IMR-90 (cell line): ENCODE measurements at regions not wholly inside any gene's neighbourhood (a gene's known extent, or its start where the extent isn't known, plus 50 kb on each side); places are given as distances from the start of the nearest gene placed in this dataset.

Source experiments
- ATAC-seq: fragments of 200-7000 bp; cut with Tn5 transposase; 2 replicates; pipeline ENCODE4 v1.9.1; 2020; ENCODE audit warnings: low read depth, mild to moderate bottlenecking, moderate library complexity
- BruUV-seq: library from RNA; stranded (reverse); fragments of 400-500 nt; replicated peaks from 2 replicates; lab custom pipeline; 2021; lab: Mats Ljungman, UMichigan
- CTCF ChIA-PET: fragments of 300-600 bp; formaldehyde crosslinking; extraction: SDS; loops from one replicate; lab custom pipeline; 2021; ENCODE audit warnings: antibody characterized with exemption; lab: Yijun Ruan, JAX
- POLR2A ChIA-PET: fragments of 300-600 bp; sonication (Branson Sonifier 250); formaldehyde crosslinking; loops from one replicate; lab custom pipeline; 2022; ENCODE audit warnings: antibody characterized with exemption; ENCODE audit not compliant: unreplicated experiment; lab: Charles Lee
- DNase-seq: peaks from one replicate; pipeline ENCODE4 v3.0.0; 2013
- H2AFZ ChIP-seq: replicated peaks from 2 replicates; pipeline ENCODE3; 2013; ENCODE audit warnings: low read length, mild to moderate bottlenecking; ENCODE audit not compliant: poor library complexity
- H2AK5ac ChIP-seq: 2 replicates; pipeline ENCODE4 v1.6.1; 2013; ENCODE audit warnings: low read depth, low read length, inconsistent platforms
- H2AK9ac ChIP-seq: replicated peaks from 2 replicates; pipeline ENCODE3; 2013; ENCODE audit warnings: mild to moderate bottlenecking, low read depth, low read length, moderate library complexity; ENCODE audit not compliant: poor library complexity
- H2BK120ac ChIP-seq: 2 replicates; pipeline ENCODE4 v1.6.1; 2013; ENCODE audit warnings: low read depth, low read length, inconsistent platforms
- H2BK15ac ChIP-seq: 3 replicates; pipeline ENCODE4 v1.6.1; 2013; ENCODE audit warnings: low read depth, low read length, inconsistent platforms
- H2BK20ac ChIP-seq: 2 replicates; pipeline ENCODE4 v1.6.1; 2013; ENCODE audit warnings: low read depth, mild to moderate bottlenecking, inconsistent platforms, low read length, moderate library complexity
- H2BK5ac ChIP-seq: 2 replicates; pipeline ENCODE4 v1.6.1; 2013; ENCODE audit warnings: mild to moderate bottlenecking, low read depth, low read length, inconsistent platforms; ENCODE audit not compliant: poor library complexity, severe bottlenecking
- H3K14ac ChIP-seq: replicated peaks from 2 replicates; pipeline ENCODE4 v1.6.1; 2013; ENCODE audit warnings: low read depth, low read length, inconsistent platforms
- H3K18ac ChIP-seq: 2 replicates; pipeline ENCODE4 v1.6.1; 2013; ENCODE audit warnings: low read depth, low read length, control low read depth
- H3K23ac ChIP-seq: 2 replicates; pipeline ENCODE4 v1.6.1; 2013; ENCODE audit warnings: low read depth, low read length, inconsistent platforms
- H3K27ac ChIP-seq: 2 replicates; pipeline ENCODE4 v1.5.1; 2013; ENCODE audit warnings: mild to moderate bottlenecking, control low read depth, low read length; ENCODE audit not compliant: insufficient read depth
- H3K27me3 ChIP-seq: 2 replicates; pipeline ENCODE4 v1.6.1; 2013; ENCODE audit warnings: low read length; ENCODE audit not compliant: control insufficient read depth, insufficient read depth
- H3K36me3 ChIP-seq: 2 replicates; pipeline ENCODE4 v1.6.1; 2013; ENCODE audit warnings: low read length, mixed read lengths; ENCODE audit not compliant: control insufficient read depth, insufficient read depth
- H3K4ac ChIP-seq: 2 replicates; pipeline ENCODE4 v1.6.1; 2013; ENCODE audit warnings: low read depth, low read length, inconsistent platforms
- H3K4me1 ChIP-seq: 2 replicates; pipeline ENCODE4 v1.6.1; 2013; ENCODE audit warnings: low read length, mixed read lengths; ENCODE audit not compliant: control insufficient read depth, insufficient read depth
- H3K4me2 ChIP-seq: 2 replicates; pipeline ENCODE4 v1.6.1; 2013; ENCODE audit warnings: low read depth, mild to moderate bottlenecking, control low read depth, low read length, moderate library complexity
- H3K4me3 ChIP-seq: 2 replicates; pipeline ENCODE4 v1.5.1; 2013; ENCODE audit warnings: low read depth, mild to moderate bottlenecking, control low read depth, low read length, moderate library complexity; ENCODE audit not compliant: insufficient read depth
- H3K56ac ChIP-seq: 2 replicates; pipeline ENCODE4 v1.6.1; 2013; ENCODE audit warnings: low read length, inconsistent platforms; ENCODE audit not compliant: insufficient read depth; ENCODE audit errors: extremely low read depth
- H3K79me1 ChIP-seq, 2 experiments: 2 replicates each; pipeline ENCODE4 v1.6.1; 2013; ENCODE audit warnings: low read length in 2 of 2, inconsistent platforms in 1 of 2, low read depth in 1 of 2
- H3K9ac ChIP-seq: 2 replicates; pipeline ENCODE4 v1.6.1; 2013; ENCODE audit warnings: low read depth, low read length, control low read depth
- H3K9me1 ChIP-seq: 2 replicates; pipeline ENCODE4 v1.6.1; 2013; ENCODE audit warnings: low read length, inconsistent platforms; ENCODE audit not compliant: insufficient read depth
- H3K9me3 ChIP-seq: 2 replicates; pipeline ENCODE4 v1.6.1; 2013; ENCODE audit warnings: low read length; ENCODE audit not compliant: control insufficient read depth, insufficient read depth
- H4K20me1 ChIP-seq: 2 replicates; pipeline ENCODE4 v1.6.1; 2013; ENCODE audit warnings: low read length, inconsistent platforms; ENCODE audit not compliant: insufficient read depth
- H4K5ac ChIP-seq: 2 replicates; pipeline ENCODE4 v1.6.1; 2013; ENCODE audit warnings: mild to moderate bottlenecking, low read depth, low read length, control low read depth
- H4K8ac ChIP-seq, 2 experiments: 2 replicates each; pipeline ENCODE4 v1.6.1; 2013; ENCODE audit warnings: low read depth in 2 of 2, low read length in 2 of 2, control low read depth in 1 of 2, inconsistent platforms in 1 of 2
- H4K91ac ChIP-seq: 2 replicates; pipeline ENCODE4 v1.6.1; 2013; ENCODE audit warnings: low read depth, low read length, inconsistent platforms; ENCODE audit not compliant: insufficient read depth
- CHD1 ChIP-seq: IDR thresholded peaks from 2 replicates; pipeline ENCODE4 v1.6.1; 2012; ENCODE audit warnings: low read depth, low read length, improper control_type of control experiment
- CTCF ChIP-seq: conservative IDR thresholded peaks from 2 replicates; pipeline ENCODE4 v1.5.1; 2012; ENCODE audit warnings: mild to moderate bottlenecking, low read depth, low read length, improper control_type of control experiment
- FOS ChIP-seq: fragments of 150-350 bp; IDR thresholded peaks from 2 replicates; pipeline ENCODE4 v1.6.1; 2016; ENCODE audit warnings: low read depth, low read length
- MAFK ChIP-seq: IDR thresholded peaks from 2 replicates; pipeline ENCODE4 v1.6.1; 2012; ENCODE audit warnings: low read depth, low read length, improper control_type of control experiment
- NFE2L2 ChIP-seq: fragments of 150-350 bp; IDR thresholded peaks from 2 replicates; pipeline ENCODE4 v1.6.1; 2016; ENCODE audit warnings: low read depth, mild to moderate bottlenecking, low read length
- WGBS, 2 experiments: methylation state at CpG; one replicate each; pipeline versions ENCODE4 v1.1.5 to v1.1.7; 2013; ENCODE audit warnings: missing lambda C conversion rate in 2 of 2; ENCODE audit not compliant: insufficient read length in 1 of 2; ENCODE audit errors: extremely low coverage in 2 of 2; 5-methylcytosine and 5-hydroxymethylcytosine counted together
- dilution Hi-C: fragments of 300-500 bp; cut with HindIII; formaldehyde crosslinking; loops from one replicate; pipeline ENCODE4 v1.14.3; 2018; ENCODE audit warnings: low sequenced_read_pairs; ENCODE audit not compliant: unreplicated experiment
- in situ Hi-C: fragments of 300-500 bp; cut with MboI; formaldehyde crosslinking; loops from 3 replicates; pipeline ENCODE4 v1.14.3; 2019; ENCODE audit warnings: low sequenced_read_pairs, inconsistent platforms, mixed read lengths
- intact Hi-C: fragments of 100-400 bp; cut with micrococcal nuclease; formaldehyde crosslinking; loops from 2 replicates; pipeline ENCODE4 v1.10.0; 2022

GRCh38 chr7:140262242-140262903 lies 85.6 kb upstream of the KDM7A start:
- Histone ChIP-seq H2AFZ (no peak overlapping the region), H2BK20ac (no peak overlapping the region), H4K20me1 (no peaks in the 10 kb centered on the region), H2AK9ac (no peak overlapping the region), H2BK120ac (no peak overlapping the region), H3K9ac (no peak overlapping the region), H3K23ac (no peak overlapping the region), H4K91ac (no peak overlapping the region), H3K4me2 (no peak overlapping the region), H3K4me1 (no peaks in the 10 kb centered on the region), H2BK15ac (no peak overlapping the region), H4K5ac (no peak overlapping the region), H3K9me3 (no peaks in the 10 kb centered on the region), H3K27me3 (peaks cover 42% of the 10 kb centered on the region), H3K4me3 (no peak overlapping the region), H3K56ac (no peak overlapping the region), H3K9me1 (no peaks in the 10 kb centered on the region), H3K4ac (no peak overlapping the region), H3K14ac (no peak overlapping the region), H3K18ac (no peak overlapping the region), H3K79me1 (no peaks in the 10 kb centered on the region), H2BK5ac (no peak overlapping the region), H3K27ac (no peak overlapping the region), H4K8ac (no peak overlapping the region), H3K36me3 (no peaks in the 10 kb centered on the region), H2AK5ac (no peak overlapping the region)
- dilution Hi-C loops = no loop called here
- BruUV-seq = no TSS peak
- WGBS, 2 experiments = 70% methylated on average over 2 of the region's 6 CpGs; no CpG with 5 or more reads in 1 of the 2 experiments
- no peak for TF ChIP-seq MAFK
- no peak for TF ChIP-seq FOS
- TF ChIP-seq CHD1 = no peak
- no peak for TF ChIP-seq CTCF
- no peak for TF ChIP-seq NFE2L2
- DNase-seq (no peak), ATAC-seq (no peak)
- POLR2A ChIA-PET = no interaction called here
- CTCF ChIA-PET = no interaction called here
- in situ Hi-C loops = no loop called here
- intact Hi-C loops = no loop called here
